IMR-90 (cell line): ENCODE measurements at regions not wholly inside any gene's neighbourhood (a gene's known extent, or its start where the extent isn't known, plus 50 kb on each side); places are given as distances from the start of the nearest gene placed in this dataset.

Source experiments
- ATAC-seq: fragments of 200-7000 bp; cut with Tn5 transposase; 2 replicates; pipeline ENCODE4 v1.9.1; 2020; ENCODE audit warnings: low read depth, mild to moderate bottlenecking, moderate library complexity
- BruUV-seq: library from RNA; stranded (reverse); fragments of 400-500 nt; replicated peaks from 2 replicates; lab custom pipeline; 2021; lab: Mats Ljungman, UMichigan
- CTCF ChIA-PET: fragments of 300-600 bp; formaldehyde crosslinking; extraction: SDS; loops from one replicate; lab custom pipeline; 2021; ENCODE audit warnings: antibody characterized with exemption; lab: Yijun Ruan, JAX
- POLR2A ChIA-PET: fragments of 300-600 bp; sonication (Branson Sonifier 250); formaldehyde crosslinking; loops from one replicate; lab custom pipeline; 2022; ENCODE audit warnings: antibody characterized with exemption; ENCODE audit not compliant: unreplicated experiment; lab: Charles Lee
- DNase-seq: peaks from one replicate; pipeline ENCODE4 v3.0.0; 2013
- H2AFZ ChIP-seq: replicated peaks from 2 replicates; pipeline ENCODE3; 2013; ENCODE audit warnings: low read length, mild to moderate bottlenecking; ENCODE audit not compliant: poor library complexity
- H2AK5ac ChIP-seq: 2 replicates; pipeline ENCODE4 v1.6.1; 2013; ENCODE audit warnings: low read depth, low read length, inconsistent platforms
- H2AK9ac ChIP-seq: replicated peaks from 2 replicates; pipeline ENCODE3; 2013; ENCODE audit warnings: mild to moderate bottlenecking, low read depth, low read length, moderate library complexity; ENCODE audit not compliant: poor library complexity
- H2BK120ac ChIP-seq: 2 replicates; pipeline ENCODE4 v1.6.1; 2013; ENCODE audit warnings: low read depth, low read length, inconsistent platforms
- H2BK15ac ChIP-seq: 3 replicates; pipeline ENCODE4 v1.6.1; 2013; ENCODE audit warnings: low read depth, low read length, inconsistent platforms
- H2BK20ac ChIP-seq: 2 replicates; pipeline ENCODE4 v1.6.1; 2013; ENCODE audit warnings: low read depth, mild to moderate bottlenecking, inconsistent platforms, low read length, moderate library complexity
- H2BK5ac ChIP-seq: 2 replicates; pipeline ENCODE4 v1.6.1; 2013; ENCODE audit warnings: mild to moderate bottlenecking, low read depth, low read length, inconsistent platforms; ENCODE audit not compliant: poor library complexity, severe bottlenecking
- H3K14ac ChIP-seq: replicated peaks from 2 replicates; pipeline ENCODE4 v1.6.1; 2013; ENCODE audit warnings: low read depth, low read length, inconsistent platforms
- H3K18ac ChIP-seq: 2 replicates; pipeline ENCODE4 v1.6.1; 2013; ENCODE audit warnings: low read depth, low read length, control low read depth
- H3K23ac ChIP-seq: 2 replicates; pipeline ENCODE4 v1.6.1; 2013; ENCODE audit warnings: low read depth, low read length, inconsistent platforms
- H3K27ac ChIP-seq: 2 replicates; pipeline ENCODE4 v1.5.1; 2013; ENCODE audit warnings: mild to moderate bottlenecking, control low read depth, low read length; ENCODE audit not compliant: insufficient read depth
- H3K27me3 ChIP-seq: 2 replicates; pipeline ENCODE4 v1.6.1; 2013; ENCODE audit warnings: low read length; ENCODE audit not compliant: control insufficient read depth, insufficient read depth
- H3K36me3 ChIP-seq: 2 replicates; pipeline ENCODE4 v1.6.1; 2013; ENCODE audit warnings: low read length, mixed read lengths; ENCODE audit not compliant: control insufficient read depth, insufficient read depth
- H3K4ac ChIP-seq: 2 replicates; pipeline ENCODE4 v1.6.1; 2013; ENCODE audit warnings: low read depth, low read length, inconsistent platforms
- H3K4me1 ChIP-seq: 2 replicates; pipeline ENCODE4 v1.6.1; 2013; ENCODE audit warnings: low read length, mixed read lengths; ENCODE audit not compliant: control insufficient read depth, insufficient read depth
- H3K4me2 ChIP-seq: 2 replicates; pipeline ENCODE4 v1.6.1; 2013; ENCODE audit warnings: low read depth, mild to moderate bottlenecking, control low read depth, low read length, moderate library complexity
- H3K4me3 ChIP-seq: 2 replicates; pipeline ENCODE4 v1.5.1; 2013; ENCODE audit warnings: low read depth, mild to moderate bottlenecking, control low read depth, low read length, moderate library complexity; ENCODE audit not compliant: insufficient read depth
- H3K56ac ChIP-seq: 2 replicates; pipeline ENCODE4 v1.6.1; 2013; ENCODE audit warnings: low read length, inconsistent platforms; ENCODE audit not compliant: insufficient read depth; ENCODE audit errors: extremely low read depth
- H3K79me1 ChIP-seq, 2 experiments: 2 replicates each; pipeline ENCODE4 v1.6.1; 2013; ENCODE audit warnings: low read length in 2 of 2, inconsistent platforms in 1 of 2, low read depth in 1 of 2
- H3K9ac ChIP-seq: 2 replicates; pipeline ENCODE4 v1.6.1; 2013; ENCODE audit warnings: low read depth, low read length, control low read depth
- H3K9me1 ChIP-seq: 2 replicates; pipeline ENCODE4 v1.6.1; 2013; ENCODE audit warnings: low read length, inconsistent platforms; ENCODE audit not compliant: insufficient read depth
- H3K9me3 ChIP-seq: 2 replicates; pipeline ENCODE4 v1.6.1; 2013; ENCODE audit warnings: low read length; ENCODE audit not compliant: control insufficient read depth, insufficient read depth
- H4K20me1 ChIP-seq: 2 replicates; pipeline ENCODE4 v1.6.1; 2013; ENCODE audit warnings: low read length, inconsistent platforms; ENCODE audit not compliant: insufficient read depth
- H4K5ac ChIP-seq: 2 replicates; pipeline ENCODE4 v1.6.1; 2013; ENCODE audit warnings: mild to moderate bottlenecking, low read depth, low read length, control low read depth
- H4K8ac ChIP-seq, 2 experiments: 2 replicates each; pipeline ENCODE4 v1.6.1; 2013; ENCODE audit warnings: low read depth in 2 of 2, low read length in 2 of 2, control low read depth in 1 of 2, inconsistent platforms in 1 of 2
- H4K91ac ChIP-seq: 2 replicates; pipeline ENCODE4 v1.6.1; 2013; ENCODE audit warnings: low read depth, low read length, inconsistent platforms; ENCODE audit not compliant: insufficient read depth
- BHLHE40 ChIP-seq: fragments of 150-350 bp; IDR thresholded peaks from 2 replicates; pipeline ENCODE4 v1.6.1; 2016; ENCODE audit warnings: mild to moderate bottlenecking, low read depth, low read length
- CHD1 ChIP-seq: IDR thresholded peaks from 2 replicates; pipeline ENCODE4 v1.6.1; 2012; ENCODE audit warnings: low read depth, low read length, improper control_type of control experiment
- ELK1 ChIP-seq: fragments of 150-350 bp; IDR thresholded peaks from 2 replicates; pipeline ENCODE4 v1.6.1; 2016; ENCODE audit warnings: low read depth, mild to moderate bottlenecking, low read length, moderate library complexity, borderline replicate concordance
- MXI1 ChIP-seq: IDR thresholded peaks from 2 replicates; pipeline ENCODE4 v1.6.1; 2012; ENCODE audit warnings: low read depth, mild to moderate bottlenecking, low read length, moderate library complexity, borderline replicate concordance
- NFE2L2 ChIP-seq: fragments of 150-350 bp; IDR thresholded peaks from 2 replicates; pipeline ENCODE4 v1.6.1; 2016; ENCODE audit warnings: low read depth, mild to moderate bottlenecking, low read length
- POLR2A ChIP-seq: IDR thresholded peaks from 2 replicates; pipeline ENCODE4 v1.6.1; 2012; ENCODE audit warnings: mild to moderate bottlenecking, low read depth, low read length
- RCOR1 ChIP-seq: IDR thresholded peaks from 2 replicates; pipeline ENCODE4 v1.6.1; 2012; ENCODE audit warnings: mild to moderate bottlenecking, low read length, improper control_type of control experiment; ENCODE audit not compliant: insufficient replicate concordance
- SMC3 ChIP-seq: fragments of 150-350 bp; IDR thresholded peaks from 2 replicates; pipeline ENCODE4 v1.6.1; 2016; ENCODE audit warnings: low read depth, mild to moderate bottlenecking, antibody characterized with exemption, low read length, moderate library complexity
- USF2 ChIP-seq: fragments of 150-350 bp; IDR thresholded peaks from 2 replicates; pipeline ENCODE4 v1.6.1; 2017; ENCODE audit warnings: mild to moderate bottlenecking, antibody characterized with exemption, low read length, low read depth
- WGBS, 2 experiments: methylation state at CpG; one replicate each; pipeline versions ENCODE4 v1.1.5 to v1.1.7; 2013; ENCODE audit warnings: missing lambda C conversion rate in 2 of 2; ENCODE audit not compliant: insufficient read length in 1 of 2; ENCODE audit errors: extremely low coverage in 2 of 2; 5-methylcytosine and 5-hydroxymethylcytosine counted together
- dilution Hi-C: fragments of 300-500 bp; cut with HindIII; formaldehyde crosslinking; loops from one replicate; pipeline ENCODE4 v1.14.3; 2018; ENCODE audit warnings: low sequenced_read_pairs; ENCODE audit not compliant: unreplicated experiment
- in situ Hi-C: fragments of 300-500 bp; cut with MboI; formaldehyde crosslinking; loops from 3 replicates; pipeline ENCODE4 v1.14.3; 2019; ENCODE audit warnings: low sequenced_read_pairs, inconsistent platforms, mixed read lengths
- intact Hi-C: fragments of 100-400 bp; cut with micrococcal nuclease; formaldehyde crosslinking; loops from 2 replicates; pipeline ENCODE4 v1.10.0; 2022

- in situ Hi-C loops: no loop called here
- POLR2A ChIA-PET: no interaction called here
- H2BK20ac ChIP-seq: no peak overlapping the region
Measured at GRCh38 chr4:159428293-159428692, 325.4 kb downstream of the RAPGEF2 start.

More at GRCh38 chr4:159428293-159428692, 325.4 kb downstream of the RAPGEF2 start:
- Histone ChIP-seq H4K5ac (no peak overlapping the region), H3K9me3 (no peaks in the 10 kb centered on the region), H3K14ac (no peak overlapping the region), H3K4ac (no peak overlapping the region), H2BK120ac (no peak overlapping the region), H3K4me3 (no peak overlapping the region), H3K23ac (no peak overlapping the region), H2AK5ac (no peak overlapping the region), H3K36me3 (no peaks in the 10 kb centered on the region), H3K9ac (no peak overlapping the region), H4K91ac (no peak overlapping the region), H3K18ac (no peak overlapping the region), H2BK15ac (no peak overlapping the region), H3K79me1 (no peaks in the 10 kb centered on the region), H3K4me2 (no peak overlapping the region), H2AFZ (no peak overlapping the region), H3K27me3 (no peaks in the 10 kb centered on the region), H4K8ac (no peak overlapping the region), H3K27ac (no peak overlapping the region), H3K4me1 (no peaks in the 10 kb centered on the region), H3K9me1 (peaks cover 3% of the 10 kb centered on the region; the same call in 1 of the 2 replicates), H4K20me1 (no peaks in the 10 kb centered on the region), H2AK9ac (no peak overlapping the region), H2BK5ac (no peak overlapping the region), H3K56ac (no peak overlapping the region)
- no TSS peak for BruUV-seq
- CTCF ChIA-PET: no interaction called here
- intact Hi-C loops (no loop called here), dilution Hi-C loops (no loop called here)
- no peak for TF ChIP-seq ELK1
- TF ChIP-seq SMC3: no peak
- TF ChIP-seq USF2: no peak
- TF ChIP-seq RCOR1: no peak
- TF ChIP-seq POLR2A: no peak
- no peak for TF ChIP-seq MXI1
- TF ChIP-seq CHD1: no peak
- TF ChIP-seq NFE2L2: no peak
- TF ChIP-seq BHLHE40: no peak
- no peak for DNase-seq
- ATAC-seq: no peak
- WGBS, 2 experiments: no CpG with 5 or more reads among the region's 5 CpGs
